Nephron progenitor cell (in vitro differentiated cells): ENCODE measurements at regions not wholly inside any gene's neighbourhood (a gene's known extent, or its start where the extent isn't known, plus 50 kb on each side); places are given as distances from the start of the nearest gene placed in this dataset.

Source experiments
- DNase-seq: peaks from one replicate; pipeline ENCODE4 v3.0.0; 2021
- H3K27ac Mint-ChIP-seq: 2 replicates; pipeline ENCODE4 v1.8.0; 2021; ENCODE audit warnings: mild to moderate bottlenecking, moderate library complexity, mixed read lengths
- H3K27me3 Mint-ChIP-seq: 2 replicates; pipeline ENCODE4 v1.8.0; 2021; ENCODE audit warnings: mild to moderate bottlenecking, low read depth, mixed read lengths; ENCODE audit not compliant: poor library complexity
- H3K36me3 Mint-ChIP-seq: 2 replicates; pipeline ENCODE4 v1.8.0; 2021; ENCODE audit warnings: low read depth, mixed read lengths
- H3K4me1 Mint-ChIP-seq: 2 replicates; pipeline ENCODE4 v1.8.0; 2021; ENCODE audit warnings: mixed read lengths
- H3K4me3 Mint-ChIP-seq: 2 replicates; pipeline ENCODE4 v1.8.0; 2021; ENCODE audit warnings: mild to moderate bottlenecking, moderate library complexity, mixed read lengths
- H3K9me3 Mint-ChIP-seq: 2 replicates; pipeline ENCODE4 v1.8.0; 2021; ENCODE audit warnings: mild to moderate bottlenecking, moderate library complexity, mixed read lengths
- TF ChIP-seq, protein P1 (sequence below): fragments of 200-600 bp; sonication (generic); IDR thresholded peaks from 2 replicates; pipeline ENCODE4 v1.5.0; 2021; ENCODE audit warnings: antibody characterized with exemption

DNA sequence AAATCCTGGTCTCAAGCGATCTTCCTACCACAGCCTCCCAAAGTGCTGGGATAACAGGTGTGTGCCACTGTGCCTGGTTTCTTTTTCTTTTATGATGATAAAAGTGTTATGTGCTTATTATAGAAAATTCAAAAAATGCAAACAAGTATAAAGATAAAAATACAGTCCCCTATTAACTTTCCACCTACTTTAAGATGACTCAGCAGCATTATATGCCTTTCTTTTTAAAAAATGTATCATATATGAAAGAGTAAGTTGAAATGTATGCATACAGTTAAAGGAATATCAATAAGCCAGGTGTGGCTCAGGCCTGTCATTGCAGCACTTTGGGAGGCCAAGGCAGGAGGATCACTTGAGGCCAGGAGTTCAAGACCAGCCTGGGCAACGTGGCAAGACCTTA, 216.9 kb upstream of the GALNT17 start:
- TF ChIP-seq, protein P1, sequence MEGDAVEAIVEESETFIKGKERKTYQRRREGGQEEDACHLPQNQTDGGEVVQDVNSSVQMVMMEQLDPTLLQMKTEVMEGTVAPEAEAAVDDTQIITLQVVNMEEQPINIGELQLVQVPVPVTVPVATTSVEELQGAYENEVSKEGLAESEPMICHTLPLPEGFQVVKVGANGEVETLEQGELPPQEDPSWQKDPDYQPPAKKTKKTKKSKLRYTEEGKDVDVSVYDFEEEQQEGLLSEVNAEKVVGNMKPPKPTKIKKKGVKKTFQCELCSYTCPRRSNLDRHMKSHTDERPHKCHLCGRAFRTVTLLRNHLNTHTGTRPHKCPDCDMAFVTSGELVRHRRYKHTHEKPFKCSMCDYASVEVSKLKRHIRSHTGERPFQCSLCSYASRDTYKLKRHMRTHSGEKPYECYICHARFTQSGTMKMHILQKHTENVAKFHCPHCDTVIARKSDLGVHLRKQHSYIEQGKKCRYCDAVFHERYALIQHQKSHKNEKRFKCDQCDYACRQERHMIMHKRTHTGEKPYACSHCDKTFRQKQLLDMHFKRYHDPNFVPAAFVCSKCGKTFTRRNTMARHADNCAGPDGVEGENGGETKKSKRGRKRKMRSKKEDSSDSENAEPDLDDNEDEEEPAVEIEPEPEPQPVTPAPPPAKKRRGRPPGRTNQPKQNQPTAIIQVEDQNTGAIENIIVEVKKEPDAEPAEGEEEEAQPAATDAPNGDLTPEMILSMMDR: no peak
- DNase-seq: no peak
- Mint-ChIP-seq H3K27me3 (no peaks in the 10 kb centered on the region), H3K4me3 (no peak overlapping the region), H3K27ac (no peak overlapping the region), H3K4me1 (no peaks in the 10 kb centered on the region), H3K36me3 (no peaks in the 10 kb centered on the region), H3K9me3 (no peaks in the 10 kb centered on the region)

DNA sequence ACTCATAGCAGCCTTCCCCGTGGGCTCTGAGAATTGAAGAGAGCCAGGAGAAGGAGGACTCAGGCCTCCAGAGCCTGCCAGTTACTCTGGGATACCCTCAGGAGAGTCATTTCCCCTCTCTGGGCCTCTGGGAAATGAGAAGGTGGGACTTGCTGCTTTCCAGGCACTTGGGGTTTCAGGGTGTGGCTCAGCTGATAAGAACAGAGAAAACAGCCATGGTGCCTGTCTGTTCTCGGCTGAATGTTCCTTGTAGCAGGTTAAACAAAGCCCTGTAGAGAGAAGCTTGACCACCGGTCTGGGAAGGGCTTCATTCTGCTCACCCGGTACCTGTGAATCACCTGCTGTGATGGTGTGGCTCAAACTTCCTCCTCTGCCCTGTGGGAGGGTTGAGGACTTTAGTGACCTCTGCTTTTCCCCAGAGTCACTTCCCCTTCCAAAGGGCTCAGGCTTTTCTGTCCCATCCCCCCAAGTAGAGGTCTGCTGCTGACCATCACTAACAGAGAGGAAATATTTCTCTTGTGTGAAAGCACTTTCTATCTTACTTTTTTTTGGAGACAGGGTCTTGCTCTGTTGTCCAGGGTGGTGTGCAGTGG, 212.4 kb upstream of the GALNT17 start:
- Mint-ChIP-seq H3K4me1 (peaks cover 18% of the 10 kb centered on the region), H3K9me3 (no peaks in the 10 kb centered on the region), H3K27me3 (no peaks in the 10 kb centered on the region), H3K36me3 (no peaks in the 10 kb centered on the region), H3K27ac (no peak overlapping the region), H3K4me3 (no peak overlapping the region)
- no peak for DNase-seq
- TF ChIP-seq, protein P1: no peak

DNA sequence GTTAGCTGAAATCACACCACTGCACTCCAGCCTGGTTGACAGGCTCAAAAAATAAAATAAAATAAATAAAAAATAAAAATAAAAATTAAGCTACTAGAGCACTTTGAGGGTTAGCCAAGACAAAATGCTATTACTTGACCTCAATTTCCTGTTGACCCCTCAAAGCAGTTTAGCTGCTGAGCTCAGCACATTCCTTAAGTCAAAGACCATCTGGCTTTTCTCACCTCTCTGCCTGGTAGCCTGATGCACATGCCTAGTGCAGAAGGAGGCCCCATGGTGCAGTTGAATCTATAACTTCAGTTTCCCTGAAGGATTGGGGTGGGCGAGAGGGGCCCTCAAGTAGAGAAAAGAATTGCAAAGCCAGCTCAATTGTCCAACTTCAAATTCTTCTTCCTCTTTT, 211.1 kb upstream of the GALNT17 start:
- Mint-ChIP-seq H3K36me3 (no peaks in the 10 kb centered on the region), H3K4me3 (no peak overlapping the region), H3K27ac (no peak overlapping the region), H3K9me3 (no peaks in the 10 kb centered on the region), H3K27me3 (no peaks in the 10 kb centered on the region), H3K4me1 (peaks cover 18% of the 10 kb centered on the region)
- DNase-seq: no peak
- TF ChIP-seq, protein P1: no peak

DNA sequence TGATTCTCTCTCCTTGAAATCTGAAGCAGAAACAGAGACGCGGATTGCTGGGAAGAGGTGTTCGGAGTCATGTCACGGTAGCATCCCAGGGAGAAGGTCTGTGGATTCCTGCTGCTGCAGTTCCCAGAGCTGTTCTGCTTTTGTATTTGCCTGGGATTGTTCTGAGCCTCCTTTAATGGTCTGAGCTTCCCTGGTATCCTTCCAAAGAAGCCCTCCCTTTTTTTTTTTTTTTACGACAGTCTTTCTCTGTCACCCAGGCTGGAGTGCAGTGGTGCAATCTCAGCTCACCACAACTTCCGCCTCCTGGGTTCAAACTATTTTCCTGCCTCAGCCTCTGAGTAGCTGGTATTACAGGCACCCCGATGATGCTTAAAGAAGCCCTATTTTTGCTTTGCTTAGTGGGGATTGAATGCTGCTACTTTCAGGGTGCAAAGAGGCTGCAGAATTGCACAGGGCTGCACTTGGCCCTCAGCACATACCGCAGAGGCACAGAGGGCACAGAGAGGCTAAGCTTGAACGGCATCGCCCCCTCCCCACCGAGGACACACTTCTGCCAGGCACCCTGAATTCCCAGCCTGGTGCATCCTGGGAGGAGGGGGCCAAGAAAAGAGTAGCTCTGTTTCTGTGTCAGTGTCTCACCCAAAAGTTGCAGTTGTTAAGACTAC, 208.6 kb upstream of the GALNT17 start:
- H3K9me3 Mint-ChIP-seq: no peaks in the 10 kb centered on the region
- TF ChIP-seq, protein P1: no peak
- no peak overlapping the region for H3K27ac Mint-ChIP-seq
- H3K27me3 Mint-ChIP-seq: peaks cover 3% of the 10 kb centered on the region
- H3K36me3 Mint-ChIP-seq: no peaks in the 10 kb centered on the region
- no peak overlapping the region for H3K4me3 Mint-ChIP-seq
- DNase-seq: no peak
- peaks cover 18% of the 10 kb centered on the region for H3K4me1 Mint-ChIP-seq

DNA sequence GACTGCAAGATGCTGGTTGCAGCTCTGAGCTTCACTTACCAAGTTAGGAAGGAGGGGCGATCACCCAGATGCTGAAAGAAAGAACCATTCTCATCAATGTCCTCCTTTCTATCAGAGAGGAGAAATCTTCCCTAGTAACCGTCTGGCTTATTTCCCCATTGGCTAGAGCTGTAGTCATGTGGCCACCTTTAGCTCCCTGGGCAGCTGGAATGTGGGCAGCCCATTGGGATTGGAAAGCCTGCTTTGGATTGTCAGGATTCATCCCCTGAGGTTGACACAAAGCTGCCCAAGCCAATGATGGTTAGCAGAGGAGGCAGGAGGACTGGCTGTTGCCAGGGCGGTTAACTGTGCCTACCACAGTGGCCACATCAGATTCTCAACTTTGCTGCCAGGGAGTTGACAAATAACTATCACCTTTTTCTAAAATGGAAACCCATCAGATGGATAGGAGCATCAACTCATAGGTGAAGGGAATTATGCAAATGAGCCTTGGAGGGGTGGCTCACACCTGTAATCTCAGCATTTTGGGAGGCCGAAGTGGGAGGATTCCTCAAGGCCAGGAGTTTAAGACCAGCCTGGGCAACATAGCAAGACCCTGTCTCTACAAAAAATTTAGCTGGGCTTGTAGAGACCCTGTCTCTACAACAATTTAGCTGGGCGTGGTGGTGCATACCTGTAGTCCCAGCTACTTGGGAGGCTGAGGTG, 206.4 kb upstream of the GALNT17 start:
- no peak overlapping the region for H3K27ac Mint-ChIP-seq

More for the DNA sequence above, 206.4 kb upstream of the GALNT17 start:
- no peak overlapping the region for H3K4me3 Mint-ChIP-seq
- TF ChIP-seq, protein P1: no peak
- H3K27me3 Mint-ChIP-seq: peaks cover 3% of the 10 kb centered on the region
- H3K36me3 Mint-ChIP-seq: no peaks in the 10 kb centered on the region
- H3K9me3 Mint-ChIP-seq: no peaks in the 10 kb centered on the region
- H3K4me1 Mint-ChIP-seq: peaks cover 18% of the 10 kb centered on the region
- no peak for DNase-seq
